GM12892 (cell line): ENCODE measurements at regions not wholly inside any gene's neighbourhood (a gene's known extent, or its start where the extent isn't known, plus 50 kb on each side); places are given as distances from the start of the nearest gene placed in this dataset.

Experiments
- POLR2AphosphoS5 ChIP-seq: IDR thresholded peaks from 2 replicates; pipeline ENCODE4 v1.6.1; 2011; ENCODE audit warnings: low read depth, low read length, control low read depth
- TAF1 ChIP-seq: IDR thresholded peaks from 2 replicates; pipeline ENCODE4 v1.6.1; 2011; ENCODE audit warnings: low read depth, mild to moderate bottlenecking, control low read depth, low read length, borderline replicate concordance

DNA sequence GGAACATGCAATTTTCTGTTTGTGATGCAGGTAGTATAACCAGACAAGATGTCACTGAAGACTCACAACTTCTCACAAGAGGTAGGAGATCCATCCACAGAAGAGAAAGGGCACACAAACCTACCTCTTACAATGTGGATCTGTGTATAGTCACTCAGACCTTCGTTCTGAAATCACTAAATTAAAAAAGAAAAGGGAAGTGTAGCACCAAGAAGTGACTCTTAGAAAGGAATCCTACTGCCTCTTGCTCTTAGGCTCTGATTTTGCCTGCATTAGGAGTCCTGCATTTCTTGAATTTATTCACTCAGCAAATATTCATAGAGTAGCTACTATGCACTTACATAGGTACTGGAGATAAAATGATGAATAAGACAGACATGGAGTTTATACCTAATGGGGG lies 347.6 kb downstream of the BMP4 start:
- TF ChIP-seq POLR2AphosphoS5: no peak
- TF ChIP-seq TAF1: no peak
